K562 (cell line): ENCODE measurements at regions not wholly inside any gene's neighbourhood (a gene's known extent, or its start where the extent isn't known, plus 50 kb on each side); places are given as distances from the start of the nearest gene placed in this dataset.

ENCODE experiments used
- ATAC-seq: fragments of 200-7000 bp; cut with Tn5 transposase; 3 replicates; pipeline ENCODE4 v1.9.1; 2020; ENCODE audit warnings: moderate library complexity
- BruUV-seq: library from RNA; stranded (reverse); fragments of 400-500 nt; replicated peaks from 2 replicates; lab custom pipeline; 2021; lab: Mats Ljungman, UMichigan
- CTCF ChIA-PET: fragments of 300-600 bp; formaldehyde crosslinking; extraction: SDS; loops from one replicate; lab custom pipeline; 2021; ENCODE audit warnings: low intra/inter-chr PET ratio; lab: Yijun Ruan, JAX
- POLR2A ChIA-PET: fragments of 300-600, 350-650 bp; sonication (Branson Sonifier 250); formaldehyde crosslinking; extraction: SDS; loops from one replicate; lab custom pipeline; 2021; ENCODE audit warnings: antibody characterized with exemption, inconsistent platforms; lab: Yijun Ruan, JAX
- DNase-seq, 4 experiments: peaks; one replicate each; pipeline versions ENCODE4 v3.0.0 to v3.0.0-alpha.2; 2011 to 2018; ENCODE audit warnings: low spot score in 3 of 4, mixed read lengths in 3 of 4; ENCODE audit errors: extremely low read depth in 1 of 4
- FAIRE-seq: peaks from 2 replicates; lab custom pipeline; 2011; peaks lifted over from hg19 to GRCh38; lab: Jason Lieb, UNC
- H2AFZ ChIP-seq: 2 replicates; pipeline ENCODE4 v1.6.0; 2011; ENCODE audit warnings: low read depth, low read length, control low read depth, inconsistent platforms
- H3K27ac ChIP-seq: fragments of 200-600 bp; 3 replicates; pipeline ENCODE4 v1.8.0; 2011; ENCODE audit warnings: low read depth, mild to moderate bottlenecking, control low read depth, inconsistent platforms, low read length, moderate library complexity, mixed read lengths; ENCODE audit errors: extremely low read depth
- H3K27me3 ChIP-seq, 2 experiments: fragments of 300-600 bp in 1 of 2; 2 replicates in 1 of 2; 3 replicates in 1 of 2; pipeline versions ENCODE4 v1.6.0 to v1.8.0; 2011; ENCODE audit warnings: inconsistent platforms in 2 of 2, low read length in 2 of 2, mild to moderate bottlenecking in 1 of 2, mixed read lengths in 1 of 2, moderate library complexity in 1 of 2; ENCODE audit not compliant: control insufficient read depth in 2 of 2, insufficient read depth in 2 of 2
- H3K36me3 ChIP-seq: fragments of 300-600 bp; 3 replicates; pipeline ENCODE4 v1.8.0; 2011; ENCODE audit warnings: mild to moderate bottlenecking, low read length, inconsistent platforms; ENCODE audit not compliant: control insufficient read depth, insufficient read depth
- H3K4me1 ChIP-seq, 2 experiments: fragments of 200-600 bp in 1 of 2; replicated peaks in 1 of 2; 2 replicates in 1 of 2; 3 replicates in 1 of 2; pipeline versions ENCODE4 v1.5.1 to v1.8.0; 2011; ENCODE audit warnings: inconsistent platforms in 2 of 2, low read length in 2 of 2, mild to moderate bottlenecking in 1 of 2, mixed read lengths in 1 of 2, moderate library complexity in 1 of 2; ENCODE audit not compliant: control insufficient read depth in 2 of 2, insufficient read depth in 2 of 2
- H3K4me2 ChIP-seq: 2 replicates; pipeline ENCODE4 v1.6.1; 2011; ENCODE audit warnings: low read length, control low read depth, inconsistent platforms, mixed read lengths; ENCODE audit not compliant: insufficient read depth
- H3K4me3 ChIP-seq: fragments of 200-600 bp; sonication (generic), shearing (Covaris generic); 2 replicates; pipeline ENCODE4 v1.5.1; 2016; ENCODE audit warnings: control low read depth, inconsistent platforms
- H3K79me2 ChIP-seq: fragments of 200-600 bp; 3 replicates; pipeline ENCODE4 v1.8.0; 2011; ENCODE audit warnings: low read length, inconsistent platforms; ENCODE audit not compliant: control insufficient read depth, insufficient read depth
- H3K9ac ChIP-seq, 2 experiments: 2 replicates each; pipeline versions ENCODE4 v1.6.0 to v1.6.1; 2011; ENCODE audit warnings: low read depth in 2 of 2, low read length in 2 of 2, control low read depth in 1 of 2, inconsistent platforms in 1 of 2, mild to moderate bottlenecking in 1 of 2, mixed read lengths in 1 of 2; ENCODE audit not compliant: insufficient read depth in 1 of 2
- H3K9me1 ChIP-seq: one replicate; pipeline ENCODE4 v1.6.0; 2011; ENCODE audit warnings: inconsistent platforms, mild to moderate bottlenecking, low read length, moderate library complexity; ENCODE audit not compliant: control insufficient read depth, insufficient read depth
- H3K9me3 ChIP-seq: replicated peaks from 2 replicates; pipeline ENCODE4 v1.5.1; 2011; ENCODE audit warnings: low read depth, low read length, inconsistent platforms; ENCODE audit not compliant: control insufficient read depth, insufficient read depth
- H4K20me1 ChIP-seq: replicated peaks from 2 replicates; pipeline ENCODE4 v1.6.1; 2011; ENCODE audit warnings: low read length, inconsistent platforms, mixed read lengths; ENCODE audit not compliant: control insufficient read depth, insufficient read depth
- CAMTA2 ChIP-seq: fragments of 250-450 bp; sonication (Bioruptor Pico); conservative IDR thresholded peaks from 2 replicates; pipeline ENCODE4 v1.5.1; 2022
- CCAR2 ChIP-seq: fragments of 200-400 bp; formaldehyde crosslinking; IDR thresholded peaks from 2 replicates; pipeline ENCODE4 v1.6.1; 2017; ENCODE audit warnings: mild to moderate bottlenecking, low read depth, low read length
- CEBPG ChIP-seq, 3 experiments: fragments of 200-800 bp in 1 of 3; sonication (Bioruptor generic) in 1 of 3; sonication (generic) in 1 of 3; formaldehyde crosslinking in 1 of 3; IDR thresholded peaks in 2 of 3; conservative IDR thresholded peaks in 1 of 3; 2 replicates each; pipeline versions ENCODE4 v1.6.1 to v1.8.0; 2016 to 2022; ENCODE audit warnings: missing compliant biosample characterization in 2 of 3, missing genetic modification characterization in 2 of 3, mild to moderate bottlenecking in 1 of 3, missing genetic modification reagents in 1 of 3
- MCM3 ChIP-seq: fragments of 450-650 bp; IDR thresholded peaks from 2 replicates; pipeline ENCODE4 v1.6.1; 2016
- MYC ChIP-seq, 2 experiments: fragments of 250-450 bp in 1 of 2; sonication (Bioruptor Pico) in 1 of 2; IDR thresholded peaks; 2 replicates each; pipeline versions ENCODE4 v1.5.1 to v1.6.1; 2012 to 2021; ENCODE audit warnings: low read depth in 2 of 2, borderline replicate concordance in 1 of 2, improper control_type of control experiment in 1 of 2, low read length in 1 of 2, mild to moderate bottlenecking in 1 of 2, moderate library complexity in 1 of 2
- PHF21A ChIP-seq: fragments of 450-650 bp; IDR thresholded peaks from 2 replicates; pipeline ENCODE4 v1.6.1; 2017; ENCODE audit warnings: low read depth, borderline replicate concordance
- SAFB ChIP-seq: fragments of 200-400 bp; formaldehyde crosslinking; IDR thresholded peaks from 2 replicates; pipeline ENCODE4 v1.6.1; 2017; ENCODE audit warnings: low read depth, low read length, borderline replicate concordance
- TARDBP ChIP-seq: fragments of 450-650 bp; IDR thresholded peaks from 2 replicates; pipeline ENCODE4 v1.6.1; 2016
- TEAD2 ChIP-seq: fragments of 450-650 bp; IDR thresholded peaks from 2 replicates; pipeline ENCODE4 v1.6.1; 2016; ENCODE audit warnings: missing genetic modification characterization, control low read depth, missing compliant biosample characterization
- YBX1 ChIP-seq: fragments of 450-650 bp; IDR thresholded peaks from 2 replicates; pipeline ENCODE4 v1.7.1; 2016; ENCODE audit warnings: mild to moderate bottlenecking
- ZNF408 ChIP-seq: fragments of 250-450 bp; sonication (Bioruptor Pico); IDR thresholded peaks from 2 replicates; pipeline ENCODE4 v1.4.0; 2020; ENCODE audit warnings: low read depth, mild to moderate bottlenecking, moderate library complexity
- WGBS: fragments of 100-300 bp; shearing (Covaris generic); methylation state at CpG from one replicate; pipeline ENCODE4 v1.1.6; 2016; ENCODE audit warnings: low coverage, mixed read lengths; ENCODE audit not compliant: insufficient coverage; ENCODE audit errors: missing lambda C conversion rate; 5-methylcytosine and 5-hydroxymethylcytosine counted together
- in situ Hi-C: fragments of 300-500 bp; cut with MboI; formaldehyde crosslinking; loops from 4 replicates; pipeline ENCODE4 v1.15.0; 2018; ENCODE audit warnings: inconsistent platforms, mixed read lengths
- intact Hi-C: fragments of 100-400 bp; cut with micrococcal nuclease; formaldehyde crosslinking; loops from 2 replicates; pipeline ENCODE4 v1.14.2; 2022

GRCh38 chr16:80910434-80910833 is 96.3 kb downstream of the CMC2 start:
- Histone ChIP-seq H4K20me1 (no peaks in the 10 kb centered on the region), H3K4me1 (no peaks in the 10 kb centered on the region), H3K4me3 (no peak overlapping the region), H3K79me2 (no peaks in the 10 kb centered on the region), H3K27ac (no peak overlapping the region), H3K27me3 (peaks cover 4 to 18% of the 10 kb centered on the region in 2 experiments; a peak in 3 of 5 replicates), H3K36me3 (no peaks in the 10 kb centered on the region), H3K9me3 (peaks cover 3% of the 10 kb centered on the region; the same call in 1 of the 2 replicates), H3K9me1 (no peaks in the 10 kb centered on the region), H3K9ac (no peak overlapping the region), H3K4me2 (no peak overlapping the region), H2AFZ (no peak overlapping the region)
- TF ChIP-seq SAFB (no peak), MCM3 (no peak), PHF21A (no peak), TARDBP (no peak), MYC (IDR thresholded peaks at IDR 0.05; ENCODE audit: low read depth, low read length) (no peak), MYC (CRISPR knock-in tag; IDR thresholded peaks at IDR 0.05; ENCODE audit: borderline replicate concordance, low read depth) (no peak), CAMTA2 (CRISPR knock-in tag) (no peak), ZNF408 (no peak), CEBPG (CRISPR knock-in tag; IDR thresholded peaks at IDR 0.05) (no peak), CEBPG (tag; conservative IDR thresholded peaks at IDR 0.05 in 1 of 2, IDR thresholded peaks at IDR 0.05 in 1 of 2) (no peak), TEAD2 (tag) (no peak), CCAR2 (no peak), YBX1 (no peak)
- no peak for FAIRE-seq
- CTCF ChIA-PET = no interaction called here
- no TSS peak for BruUV-seq
- intact Hi-C loops (no loop called here), in situ Hi-C loops (no loop called here)
- POLR2A ChIA-PET = no interaction called here
- WGBS = 0% methylated on average over 2 of the region's 2 CpGs
- DNase-seq = no peak
- ATAC-seq = no peak
